ENCODE measurements at regions not wholly inside any gene's neighbourhood (a gene's known extent, or its start where the extent isn't known, plus 50 kb on each side); places are given as distances from the start of the nearest gene placed in this dataset.

DNA sequence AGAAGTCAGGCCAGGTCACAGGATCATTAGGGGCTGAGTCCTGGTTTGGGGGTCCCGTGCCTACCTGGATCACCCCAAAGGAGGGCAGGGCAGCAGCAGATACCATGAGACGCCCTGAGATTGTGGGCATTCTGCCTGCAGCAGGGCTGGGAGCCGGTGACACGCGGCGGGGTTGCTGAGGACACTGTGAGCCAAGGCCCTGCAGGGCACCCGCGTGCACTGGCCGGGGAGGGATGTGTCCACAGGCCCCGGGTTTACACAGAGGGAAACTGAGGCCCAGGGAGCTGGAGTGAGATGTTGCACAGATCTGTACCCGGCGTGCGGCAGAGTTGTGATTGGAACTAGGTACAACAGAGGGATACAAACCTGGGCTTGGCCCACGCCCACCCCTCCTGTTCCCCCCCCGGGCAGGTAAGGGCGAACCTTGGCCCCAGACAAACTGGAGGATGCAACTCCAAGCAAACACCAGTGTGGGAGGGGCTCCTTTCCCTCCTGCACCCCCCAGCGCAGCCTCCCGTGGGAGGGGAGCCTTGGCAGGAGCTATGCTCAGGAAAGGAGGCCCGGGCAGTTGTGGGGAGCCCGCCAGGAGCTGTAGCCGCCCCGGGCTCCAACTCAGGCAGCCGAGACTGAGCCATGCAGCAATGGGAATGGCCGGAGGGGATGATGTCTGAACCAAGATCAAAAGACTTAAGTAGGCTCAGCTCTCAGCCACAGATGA lies 91.3 kb downstream of the ENGASE start:
- no peaks in the 10 kb centered on the region for H3K36me3 Mint-ChIP-seq (ENCODE audit: insufficient read depth, unreplicated experiment)
- no TSS peak for BruUV-seq (replicated peaks)
- H3K4me3 ChIP-seq (ENCODE audit: low read depth, low read length) = no peak overlapping the region
- no peak overlapping the region for H3K4me3 Mint-ChIP-seq (ENCODE audit: unreplicated experiment)
- POLR2A ChIA-PET = no interaction called here
- TF ChIP-seq CTCF (IDR thresholded peaks at IDR 0.05; ENCODE audit: insufficient read depth in 1 of 2, low read depth in 1 of 2, low read length in 1 of 2, severe bottlenecking in 1 of 2, unreplicated experiment in 1 of 2) = no peak
- no peaks in the 10 kb centered on the region for H3K9me3 ChIP-seq
- CTCF ChIA-PET = no interaction called here
- H3K27me3 ChIP-seq (replicated peaks; ENCODE audit: control insufficient read depth, insufficient read depth, low read length) = peaks cover 3% of the 10 kb centered on the region; the same call in 1 of the 2 replicates
- H3K27ac Mint-ChIP-seq (ENCODE audit: unreplicated experiment) = no peak overlapping the region
- H3K4me1 ChIP-seq = peaks cover 5% of the 10 kb centered on the region; the same call in 1 of the 2 replicates
- H3K27me3 Mint-ChIP-seq (ENCODE audit: insufficient read depth, unreplicated experiment) = peaks cover 38% of the 10 kb centered on the region
- no peak for DNase-seq
- intact Hi-C loops (cut with micrococcal nuclease; ENCODE audit: unreplicated experiment) = no loop called here
- H3K36me3 ChIP-seq (ENCODE audit: control insufficient read depth, insufficient read depth, low read length) = no peaks in the 10 kb centered on the region
- H3K9me3 Mint-ChIP-seq (ENCODE audit: unreplicated experiment) = no peaks in the 10 kb centered on the region
- no peaks in the 10 kb centered on the region for H3K4me1 Mint-ChIP-seq (ENCODE audit: low read depth, unreplicated experiment)

- intact Hi-C loops (cut with micrococcal nuclease; ENCODE audit: unreplicated experiment) = no loop called here
- no peaks in the 10 kb centered on the region for H3K4me1 Mint-ChIP-seq (ENCODE audit: low read depth, unreplicated experiment)
- H3K27ac Mint-ChIP-seq (ENCODE audit: unreplicated experiment) = no peak overlapping the region
- H3K36me3 ChIP-seq (ENCODE audit: control insufficient read depth, insufficient read depth, low read length) = no peaks in the 10 kb centered on the region
- no TSS peak for BruUV-seq (replicated peaks)
- no peak for DNase-seq
- no peak overlapping the region for H3K4me3 ChIP-seq (ENCODE audit: low read depth, low read length)
- TF ChIP-seq CTCF (IDR thresholded peaks at IDR 0.05; ENCODE audit: insufficient read depth in 1 of 2, low read depth in 1 of 2, low read length in 1 of 2, severe bottlenecking in 1 of 2, unreplicated experiment in 1 of 2) = no peak
- ChIA-PET POLR2A (no interaction called here), CTCF (no interaction called here)
- no peaks in the 10 kb centered on the region for H3K9me3 ChIP-seq
- peaks cover 3% of the 10 kb centered on the region; the same call in 1 of the 2 replicates for H3K27me3 ChIP-seq (replicated peaks; ENCODE audit: control insufficient read depth, insufficient read depth, low read length)
- H3K4me3 Mint-ChIP-seq (ENCODE audit: unreplicated experiment) = no peak overlapping the region
- no peaks in the 10 kb centered on the region for H3K9me3 Mint-ChIP-seq (ENCODE audit: unreplicated experiment)
- peaks cover 5% of the 10 kb centered on the region; the same call in 1 of the 2 replicates for H3K4me1 ChIP-seq
- H3K36me3 Mint-ChIP-seq (ENCODE audit: insufficient read depth, unreplicated experiment) = no peaks in the 10 kb centered on the region
- H3K27me3 Mint-ChIP-seq (ENCODE audit: insufficient read depth, unreplicated experiment) = peaks cover 35% of the 10 kb centered on the region
These were observed 90.5 kb downstream of the ENGASE start for GRCh38 chr17:79164913-79165695.

GRCh38 chr17:79164408-79164807 lies 89.8 kb downstream of the ENGASE start:
- Histone ChIP-seq H3K4me1 (peaks cover 5% of the 10 kb centered on the region; the same call in 1 of the 2 replicates), H3K4me3 (ENCODE audit: low read depth, low read length) (no peak overlapping the region), H3K36me3 (ENCODE audit: control insufficient read depth, insufficient read depth, low read length) (no peaks in the 10 kb centered on the region), H3K9me3 (no peaks in the 10 kb centered on the region), H3K27me3 (replicated peaks; ENCODE audit: control insufficient read depth, insufficient read depth, low read length) (peaks cover 4% of the 10 kb centered on the region; the same call in 1 of the 2 replicates)
- Mint-ChIP-seq H3K36me3 (ENCODE audit: insufficient read depth, unreplicated experiment) (no peaks in the 10 kb centered on the region), H3K9me3 (ENCODE audit: unreplicated experiment) (no peaks in the 10 kb centered on the region), H3K27ac (ENCODE audit: unreplicated experiment) (no peak overlapping the region), H3K27me3 (ENCODE audit: insufficient read depth, unreplicated experiment) (peaks cover 30% of the 10 kb centered on the region), H3K4me3 (ENCODE audit: unreplicated experiment) (no peak overlapping the region), H3K4me1 (ENCODE audit: low read depth, unreplicated experiment) (no peaks in the 10 kb centered on the region)
- BruUV-seq (replicated peaks) = no TSS peak
- intact Hi-C loops (cut with micrococcal nuclease; ENCODE audit: unreplicated experiment) = no loop called here
- ChIA-PET CTCF (no interaction called here), POLR2A (no interaction called here)
- DNase-seq = no peak
- TF ChIP-seq CTCF (IDR thresholded peaks at IDR 0.05; ENCODE audit: insufficient read depth in 1 of 2, low read depth in 1 of 2, low read length in 1 of 2, severe bottlenecking in 1 of 2, unreplicated experiment in 1 of 2) = no peak

Data from Caco-2 (cell line).